Stimulated activated memory B cell treated with anti-CD40 and anti-IgM and Interleukin-4, amounts not matched to agents 10 μg/mL and 1 μg/mL and 100 μg/mL, for 72 hours (primary cell): ENCODE measurements at regions not wholly inside any gene's neighbourhood (a gene's known extent, or its start where the extent isn't known, plus 50 kb on each side); places are given as distances from the start of the nearest gene placed in this dataset.
"Not testable (repeated sequence)": the region's sequence is repeated elsewhere in the genome, so short reads cannot be mapped to it uniquely, and the experiment has no call there.

ENCODE experiments used
- ATAC-seq: fragments of 150-1000 bp; cut with Tn5 transposase; 2 replicates; pipeline ENCODE4 v1.10.0; 2021
- H3K27ac Mint-ChIP-seq: one replicate; pipeline ENCODE4 v1.8.0; 2022; ENCODE audit warnings: mild to moderate bottlenecking, mixed read lengths
- H3K27me3 Mint-ChIP-seq: one replicate; pipeline ENCODE4 v1.8.0; 2022; ENCODE audit warnings: mixed read lengths
- H3K36me3 Mint-ChIP-seq: one replicate; pipeline ENCODE4 v1.8.0; 2022; ENCODE audit warnings: mixed read lengths
- H3K4me1 Mint-ChIP-seq: one replicate; pipeline ENCODE4 v1.8.0; 2022; ENCODE audit warnings: mixed read lengths
- H3K4me3 Mint-ChIP-seq: one replicate; pipeline ENCODE4 v1.8.0; 2022; ENCODE audit warnings: mild to moderate bottlenecking, moderate library complexity, mixed read lengths
- H3K9me3 Mint-ChIP-seq: one replicate; pipeline ENCODE4 v1.8.0; 2022; ENCODE audit warnings: mixed read lengths

DNA sequence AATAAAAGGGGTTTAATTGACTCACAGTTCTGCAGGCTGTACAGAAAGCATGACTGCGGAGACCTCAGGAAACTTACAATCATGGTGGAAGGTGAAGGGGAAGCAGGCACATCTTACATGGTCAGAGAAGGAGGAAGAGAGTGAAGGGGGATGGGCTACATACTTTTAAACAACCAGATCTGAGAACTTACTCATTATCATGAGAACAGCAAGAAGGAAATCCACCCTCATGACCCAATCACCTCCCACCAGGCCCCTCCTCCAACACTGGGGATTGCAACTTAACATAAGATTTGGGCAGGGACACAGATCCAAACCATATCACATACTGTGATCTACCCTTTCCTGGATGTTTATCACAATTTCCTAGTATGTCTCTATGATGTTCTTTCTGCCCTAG is 1093.0 kb upstream of the TMEM132C start:
- not testable (repeated sequence) for H3K4me3 Mint-ChIP-seq, H3K4me1 Mint-ChIP-seq, H3K27me3 Mint-ChIP-seq, H3K27ac Mint-ChIP-seq, H3K36me3 Mint-ChIP-seq, ATAC-seq
- H3K9me3 Mint-ChIP-seq = peaks cover 18% of the 10 kb centered on the region

DNA sequence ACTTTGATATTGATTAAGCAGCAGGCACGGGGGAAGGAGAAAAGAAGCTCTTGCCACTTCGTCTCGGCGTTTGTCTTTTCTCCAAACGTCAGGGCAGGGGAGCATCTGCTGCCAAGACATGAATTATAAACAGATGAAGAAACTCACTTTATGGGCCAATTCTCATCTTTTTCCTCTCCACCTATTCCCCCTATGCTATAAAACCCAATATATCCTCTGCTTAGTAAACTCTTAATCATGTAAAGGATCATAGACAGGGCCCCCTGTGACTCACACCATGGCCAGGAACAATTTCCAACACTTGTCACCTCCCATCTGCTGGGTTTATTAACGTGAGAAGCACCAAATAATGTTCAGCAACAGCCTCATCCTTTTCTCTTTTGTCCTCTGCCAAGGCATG is 1092.1 kb upstream of the TMEM132C start:
- H3K36me3 Mint-ChIP-seq = no peaks in the 10 kb centered on the region
- no peak for ATAC-seq
- peaks cover 15% of the 10 kb centered on the region for H3K9me3 Mint-ChIP-seq
- no peak overlapping the region for H3K4me3 Mint-ChIP-seq
- H3K4me1 Mint-ChIP-seq = no peaks in the 10 kb centered on the region
- H3K27ac Mint-ChIP-seq = no peak overlapping the region
- peaks cover 7% of the 10 kb centered on the region for H3K27me3 Mint-ChIP-seq

DNA sequence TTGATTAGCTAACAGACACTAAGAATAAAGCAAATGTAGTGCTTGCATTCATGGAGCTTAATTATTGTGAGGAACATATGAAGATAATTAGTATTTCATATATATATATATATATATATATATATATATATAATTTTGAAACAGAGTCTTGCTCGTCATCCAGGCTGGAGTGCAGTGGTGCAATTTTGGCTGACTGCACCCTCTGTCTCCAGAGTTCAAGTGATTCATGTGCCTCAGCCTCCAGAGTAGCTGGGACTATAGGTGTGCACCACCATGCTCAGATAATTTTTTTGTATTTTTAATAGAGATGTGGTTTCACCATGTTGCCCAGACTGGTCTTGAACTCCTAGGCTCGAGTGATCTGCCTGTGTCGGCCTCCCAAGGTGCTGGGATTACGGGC is 1091.6 kb upstream of the TMEM132C start:
- peaks cover 15% of the 10 kb centered on the region for H3K9me3 Mint-ChIP-seq
- H3K36me3 Mint-ChIP-seq = no peaks in the 10 kb centered on the region
- ATAC-seq = no peak
- peaks cover 2% of the 10 kb centered on the region for H3K27me3 Mint-ChIP-seq
- H3K4me3 Mint-ChIP-seq = no peak overlapping the region
- H3K27ac Mint-ChIP-seq = no peak overlapping the region
- H3K4me1 Mint-ChIP-seq = no peaks in the 10 kb centered on the region

DNA sequence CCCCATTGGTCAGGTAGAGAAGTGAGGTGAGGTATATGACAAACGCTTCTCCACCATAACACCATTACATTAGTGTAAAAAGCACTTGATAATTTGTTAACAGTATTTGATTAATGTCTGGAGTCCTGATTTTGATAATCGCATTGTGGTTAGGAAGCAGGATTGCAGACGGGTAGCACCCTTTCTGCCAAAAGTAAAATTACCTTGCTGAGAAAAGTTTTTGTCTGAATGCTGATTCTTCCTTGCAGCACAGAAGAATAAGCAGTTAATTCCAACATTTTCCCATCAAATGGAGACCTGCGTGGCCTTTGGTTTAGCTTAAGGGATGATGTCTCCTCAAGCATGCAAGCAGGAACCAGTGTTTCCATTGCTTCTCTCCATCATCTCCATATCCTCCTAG is 1090.2 kb upstream of the TMEM132C start:
- Mint-ChIP-seq H3K4me3 (no peak overlapping the region), H3K9me3 (peaks cover 9% of the 10 kb centered on the region), H3K36me3 (no peaks in the 10 kb centered on the region), H3K27ac (no peak overlapping the region), H3K27me3 (no peaks in the 10 kb centered on the region), H3K4me1 (no peaks in the 10 kb centered on the region)
- ATAC-seq = no peak

DNA sequence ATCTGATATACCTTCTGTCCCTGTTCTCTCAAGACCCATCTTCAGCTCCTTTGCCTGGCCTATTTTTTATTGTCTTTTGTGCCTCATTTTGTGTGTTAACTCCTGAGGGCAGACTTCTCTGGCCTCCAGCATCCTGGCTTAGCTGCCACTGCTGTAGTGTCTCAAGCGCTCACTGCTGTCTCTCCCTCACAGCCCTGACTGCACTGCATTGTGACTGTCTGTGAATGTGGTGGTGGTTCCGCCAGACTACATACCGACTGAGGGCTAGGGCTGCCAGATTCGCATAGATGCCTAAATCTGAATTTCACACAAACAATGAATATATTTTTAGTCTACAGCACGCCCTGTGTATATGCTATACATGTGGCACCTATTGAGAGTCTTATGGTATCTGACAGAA is 1088.9 kb upstream of the TMEM132C start:
- no peak overlapping the region for H3K27ac Mint-ChIP-seq
- no peak overlapping the region for H3K4me3 Mint-ChIP-seq
- H3K4me1 Mint-ChIP-seq = no peaks in the 10 kb centered on the region
- no peaks in the 10 kb centered on the region for H3K36me3 Mint-ChIP-seq
- peaks cover 9% of the 10 kb centered on the region for H3K9me3 Mint-ChIP-seq
- H3K27me3 Mint-ChIP-seq = no peaks in the 10 kb centered on the region
- no peak for ATAC-seq

DNA sequence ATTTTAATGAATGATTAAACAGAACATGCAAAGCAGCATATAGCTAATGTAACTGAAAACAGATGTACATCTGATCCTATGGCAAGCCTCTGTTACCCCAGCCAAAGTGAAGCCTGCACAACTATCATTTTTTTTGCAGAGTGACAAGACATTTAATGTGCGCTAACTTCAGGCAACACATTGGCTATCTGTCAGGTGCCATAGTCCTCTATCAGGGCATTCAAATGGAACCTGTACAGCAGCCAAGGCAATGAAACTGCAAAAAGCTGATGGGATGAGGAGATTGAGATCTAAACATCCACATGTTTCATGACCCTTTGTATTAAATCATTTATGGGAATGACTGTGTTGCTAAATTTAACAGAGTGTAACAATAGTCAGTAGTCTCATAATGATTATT is 1088.5 kb upstream of the TMEM132C start:
- Mint-ChIP-seq H3K9me3 (peaks cover 9% of the 10 kb centered on the region), H3K4me1 (no peaks in the 10 kb centered on the region), H3K27me3 (no peaks in the 10 kb centered on the region), H3K36me3 (no peaks in the 10 kb centered on the region), H3K27ac (no peak overlapping the region), H3K4me3 (no peak overlapping the region)
- no peak for ATAC-seq

DNA sequence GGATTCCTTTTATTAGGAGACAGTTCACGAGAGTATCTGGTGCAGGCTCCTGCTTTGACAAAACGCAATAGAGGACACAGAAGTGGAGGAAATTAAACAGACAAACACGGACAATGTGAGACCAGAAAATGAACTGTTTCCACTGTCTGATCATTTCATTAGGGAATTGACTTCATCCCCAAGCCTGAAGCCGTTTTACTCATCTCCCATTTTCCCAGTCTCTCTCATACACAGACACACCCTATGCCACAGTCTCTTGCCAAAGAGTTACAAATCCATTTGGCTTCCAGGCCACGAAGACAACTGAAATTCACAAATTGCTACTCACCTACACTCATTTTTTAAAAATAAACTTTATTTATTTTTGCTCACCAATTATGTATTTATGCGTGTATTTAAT is 1087.8 kb upstream of the TMEM132C start:
- Mint-ChIP-seq H3K4me1 (no peaks in the 10 kb centered on the region), H3K4me3 (no peak overlapping the region), H3K36me3 (no peaks in the 10 kb centered on the region), H3K27ac (no peak overlapping the region), H3K9me3 (peaks cover 9% of the 10 kb centered on the region), H3K27me3 (no peaks in the 10 kb centered on the region)
- ATAC-seq = no peak

DNA sequence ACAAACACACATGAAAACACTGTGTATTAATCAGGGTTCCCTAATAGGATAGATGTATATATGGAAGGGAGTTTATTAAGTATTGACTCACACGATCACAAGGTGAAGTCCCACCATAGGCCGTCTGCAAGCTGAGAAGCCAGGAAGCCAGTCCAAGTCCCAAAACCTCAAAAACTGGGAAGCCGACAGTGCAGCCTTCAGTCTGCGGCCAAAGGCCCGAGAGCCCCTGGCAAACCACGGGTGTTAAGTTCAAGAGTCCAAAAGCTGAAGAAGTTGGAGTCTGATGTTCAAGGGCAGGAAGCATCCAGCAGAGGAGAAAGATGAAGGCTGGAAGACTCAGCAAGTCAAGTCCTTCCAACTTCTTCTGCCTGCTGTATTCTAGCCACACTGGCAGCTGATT is 1085.0 kb upstream of the TMEM132C start:
- H3K36me3 Mint-ChIP-seq = no peaks in the 10 kb centered on the region
- H3K27me3 Mint-ChIP-seq = no peaks in the 10 kb centered on the region
- peaks cover 6% of the 10 kb centered on the region for H3K9me3 Mint-ChIP-seq
- ATAC-seq = no peak
- H3K4me1 Mint-ChIP-seq = no peaks in the 10 kb centered on the region
- H3K4me3 Mint-ChIP-seq = no peak overlapping the region
- no peak overlapping the region for H3K27ac Mint-ChIP-seq

DNA sequence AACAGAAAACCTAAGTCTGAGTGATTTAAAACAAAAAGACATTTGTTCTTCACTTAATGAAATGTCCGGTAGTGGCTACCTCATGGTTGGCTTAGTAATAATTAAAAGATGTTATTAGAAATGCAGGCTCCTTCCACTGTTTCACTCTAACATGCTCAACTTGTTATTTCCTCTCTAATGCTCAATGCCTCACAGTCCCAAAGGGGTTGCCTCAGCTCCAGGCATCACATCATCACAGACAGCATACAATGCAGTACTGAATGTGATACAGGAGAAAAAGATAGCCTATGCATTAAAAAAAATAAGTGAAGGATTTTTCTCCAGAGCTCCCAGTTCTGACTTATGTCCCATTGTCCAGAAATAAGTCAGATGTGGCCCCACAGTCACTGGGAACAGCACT is 1077.0 kb upstream of the TMEM132C start:
- Mint-ChIP-seq H3K9me3 (no peaks in the 10 kb centered on the region), H3K36me3 (no peaks in the 10 kb centered on the region), H3K27ac (no peak overlapping the region), H3K4me1 (no peaks in the 10 kb centered on the region), H3K27me3 (no peaks in the 10 kb centered on the region), H3K4me3 (no peak overlapping the region)
- no peak for ATAC-seq

DNA sequence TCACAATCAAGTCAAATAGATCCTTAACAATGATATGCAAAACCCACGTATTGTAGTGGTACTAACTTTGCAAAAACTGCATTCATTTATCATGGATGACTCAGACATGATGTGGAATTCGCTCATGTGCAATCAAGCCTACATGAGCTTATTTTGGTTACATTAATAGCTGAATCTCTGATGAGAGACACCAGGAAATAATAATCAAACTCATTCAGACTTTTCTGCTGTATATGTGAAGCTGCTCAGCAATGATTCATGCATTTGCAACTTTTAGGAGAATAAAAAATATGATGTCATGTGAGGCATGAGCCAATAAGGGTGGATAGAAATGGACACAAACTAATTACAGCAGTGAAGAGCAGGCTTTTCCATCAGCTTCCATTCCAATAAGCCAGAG is 1075.8 kb upstream of the TMEM132C start:
- no peak overlapping the region for H3K4me3 Mint-ChIP-seq
- no peaks in the 10 kb centered on the region for H3K36me3 Mint-ChIP-seq
- no peak overlapping the region for H3K27ac Mint-ChIP-seq
- ATAC-seq = no peak
- H3K27me3 Mint-ChIP-seq = no peaks in the 10 kb centered on the region
- no peaks in the 10 kb centered on the region for H3K4me1 Mint-ChIP-seq
- peaks cover 2% of the 10 kb centered on the region for H3K9me3 Mint-ChIP-seq

DNA sequence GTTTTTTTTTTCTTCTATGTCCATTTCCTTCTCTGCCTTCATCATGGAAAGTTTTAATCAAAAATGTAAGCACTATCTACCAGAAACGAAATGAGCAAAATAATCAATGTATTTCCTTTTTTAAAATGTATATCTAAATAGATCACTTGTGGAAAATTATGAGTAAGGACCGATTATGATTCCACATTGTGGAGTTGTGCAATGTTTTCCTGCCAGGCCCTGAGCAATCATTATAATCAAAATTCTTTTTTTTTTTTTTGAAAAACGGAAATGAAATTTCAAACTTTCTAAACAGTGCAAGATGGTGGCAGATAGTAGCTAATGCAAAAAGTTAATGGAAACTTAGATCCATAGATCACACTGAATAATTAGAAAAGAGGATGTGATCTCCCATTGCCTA is 1074.6 kb upstream of the TMEM132C start:
- no peaks in the 10 kb centered on the region for H3K36me3 Mint-ChIP-seq
- H3K4me3 Mint-ChIP-seq = no peak overlapping the region
- H3K9me3 Mint-ChIP-seq = peaks cover 2% of the 10 kb centered on the region
- no peaks in the 10 kb centered on the region for H3K27me3 Mint-ChIP-seq
- ATAC-seq = no peak
- no peaks in the 10 kb centered on the region for H3K4me1 Mint-ChIP-seq
- H3K27ac Mint-ChIP-seq = no peak overlapping the region

DNA sequence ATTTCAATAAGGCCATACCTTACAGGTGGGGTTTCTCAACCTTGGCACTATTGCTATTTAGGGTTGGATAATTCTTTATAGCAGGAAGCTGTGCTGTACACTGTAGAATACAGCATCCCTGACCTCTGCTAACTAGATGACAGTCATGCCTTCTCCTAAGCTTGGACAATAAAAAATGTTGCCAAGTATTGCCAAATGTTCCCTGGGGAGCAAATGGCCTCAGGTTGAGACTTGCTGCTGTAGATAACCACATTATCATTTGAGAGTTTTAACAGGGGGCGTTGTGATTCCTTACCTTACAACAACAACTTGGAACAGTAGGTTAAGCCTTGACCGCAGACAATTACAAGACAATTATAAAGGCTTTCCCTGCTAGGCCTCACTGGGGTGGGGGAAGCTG is 1073.6 kb upstream of the TMEM132C start:
- Mint-ChIP-seq H3K4me3 (no peak overlapping the region), H3K9me3 (peaks cover 2% of the 10 kb centered on the region), H3K27me3 (no peaks in the 10 kb centered on the region), H3K4me1 (no peaks in the 10 kb centered on the region), H3K36me3 (no peaks in the 10 kb centered on the region), H3K27ac (no peak overlapping the region)
- ATAC-seq = no peak

DNA sequence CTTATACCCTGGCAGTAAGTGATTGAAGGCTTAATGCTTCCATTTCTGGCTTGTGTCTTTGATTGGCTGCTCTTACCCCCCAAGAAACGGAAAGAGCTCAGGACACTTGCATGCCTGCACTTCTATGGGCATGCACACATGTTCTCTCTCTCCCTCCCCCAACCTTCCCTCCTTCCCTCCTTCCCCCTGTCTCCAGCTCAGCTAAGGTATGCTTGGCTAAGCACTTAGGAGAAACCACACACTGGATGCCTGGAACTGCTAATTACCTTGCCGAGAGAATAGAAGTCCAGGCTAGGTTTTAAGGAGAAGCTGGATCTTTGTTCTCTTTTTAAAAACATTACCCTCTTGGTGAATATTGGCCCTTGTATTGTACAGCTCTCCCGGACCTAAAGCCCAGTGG is 1072.8 kb upstream of the TMEM132C start:
- no peaks in the 10 kb centered on the region for H3K4me1 Mint-ChIP-seq
- no peak overlapping the region for H3K4me3 Mint-ChIP-seq
- no peak for ATAC-seq
- H3K27me3 Mint-ChIP-seq = no peaks in the 10 kb centered on the region
- no peak overlapping the region for H3K27ac Mint-ChIP-seq
- H3K36me3 Mint-ChIP-seq = no peaks in the 10 kb centered on the region
- H3K9me3 Mint-ChIP-seq = peaks cover 7% of the 10 kb centered on the region

DNA sequence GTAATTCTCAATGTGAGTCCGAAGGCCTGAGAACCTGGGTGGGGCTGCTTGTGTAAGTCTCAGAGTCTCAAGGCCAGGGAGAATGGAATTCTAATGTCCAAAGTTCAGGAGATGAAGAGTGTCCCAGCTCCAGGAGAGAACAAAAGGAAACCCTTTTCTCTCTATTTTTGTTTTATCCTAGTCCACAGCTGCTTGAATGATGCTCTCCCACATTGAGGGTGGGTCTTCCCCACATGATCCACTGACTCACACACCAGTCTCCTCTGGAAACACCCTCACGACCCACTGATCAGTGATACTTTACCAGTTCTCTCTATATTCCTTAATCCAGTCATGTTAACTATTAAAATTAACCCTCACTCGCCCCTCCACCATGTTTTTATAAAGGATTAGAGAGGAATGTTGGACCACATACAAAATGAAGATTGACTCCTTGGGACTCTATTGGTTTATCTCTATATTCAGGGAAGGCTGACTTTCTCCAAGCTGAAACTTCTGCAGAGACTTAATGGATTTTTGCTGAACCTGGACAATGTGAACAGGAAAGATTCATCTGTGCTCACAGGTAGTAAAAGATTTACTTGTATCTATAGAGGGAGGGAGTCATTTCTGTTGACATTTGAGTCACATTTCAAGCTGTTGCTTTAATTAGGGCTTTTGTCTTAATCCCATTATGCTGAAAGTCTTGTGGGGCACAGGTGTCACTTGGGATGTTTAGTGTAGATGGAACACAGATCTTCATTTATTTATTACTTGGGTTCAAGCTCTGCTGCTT is 1061.0 kb upstream of the TMEM132C start:
- H3K36me3 Mint-ChIP-seq = no peaks in the 10 kb centered on the region
- no peaks in the 10 kb centered on the region for H3K27me3 Mint-ChIP-seq
- H3K4me3 Mint-ChIP-seq = no peak overlapping the region
- ATAC-seq = no peak
- no peak overlapping the region for H3K27ac Mint-ChIP-seq
- H3K9me3 Mint-ChIP-seq = peaks cover 4% of the 10 kb centered on the region
- no peaks in the 10 kb centered on the region for H3K4me1 Mint-ChIP-seq

DNA sequence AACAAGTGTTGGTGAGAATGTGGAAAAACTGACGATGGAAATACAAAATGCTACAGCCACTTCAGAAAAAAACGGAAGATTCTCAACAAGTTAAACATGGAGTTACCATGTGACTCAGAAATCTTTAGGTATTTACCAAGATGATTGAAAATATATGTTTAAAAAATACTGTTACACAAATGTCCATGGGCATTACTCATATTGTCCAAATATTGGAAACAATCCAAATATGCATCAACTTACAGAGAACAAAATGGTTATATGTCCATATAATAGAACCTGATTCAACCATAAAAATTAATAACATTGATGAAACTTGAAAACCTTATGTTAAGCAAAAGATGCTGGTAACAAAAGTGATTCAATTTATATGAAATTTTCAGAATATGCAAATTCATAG is 1057.7 kb upstream of the TMEM132C start:
- Mint-ChIP-seq H3K4me1 (no peaks in the 10 kb centered on the region), H3K9me3 (peaks cover 8% of the 10 kb centered on the region), H3K36me3 (no peaks in the 10 kb centered on the region), H3K4me3 (no peak overlapping the region), H3K27me3 (no peaks in the 10 kb centered on the region), H3K27ac (no peak overlapping the region)
- ATAC-seq = no peak

DNA sequence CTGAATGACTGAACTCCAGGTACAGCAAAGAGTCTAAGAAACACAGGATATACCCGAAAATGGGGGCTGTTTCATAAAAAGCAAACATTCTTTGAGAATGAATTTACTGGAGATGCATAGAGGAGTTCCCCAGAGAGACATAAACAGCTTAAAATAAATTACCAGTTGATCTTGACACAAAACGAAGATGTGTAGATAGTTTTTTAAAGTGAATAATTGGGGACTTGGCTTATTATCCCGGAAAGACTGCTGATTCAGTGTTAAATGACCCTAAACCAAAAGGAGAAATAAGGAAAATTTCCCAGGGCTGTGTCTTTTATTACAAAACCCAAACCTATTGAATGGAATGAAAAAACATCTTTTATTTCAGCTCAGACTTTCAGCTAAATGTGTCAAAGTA is 1052.8 kb upstream of the TMEM132C start:
- no peaks in the 10 kb centered on the region for H3K4me1 Mint-ChIP-seq
- ATAC-seq = no peak
- H3K4me3 Mint-ChIP-seq = no peak overlapping the region
- H3K27ac Mint-ChIP-seq = no peak overlapping the region
- no peaks in the 10 kb centered on the region for H3K27me3 Mint-ChIP-seq
- H3K36me3 Mint-ChIP-seq = no peaks in the 10 kb centered on the region
- peaks cover 8% of the 10 kb centered on the region for H3K9me3 Mint-ChIP-seq

DNA sequence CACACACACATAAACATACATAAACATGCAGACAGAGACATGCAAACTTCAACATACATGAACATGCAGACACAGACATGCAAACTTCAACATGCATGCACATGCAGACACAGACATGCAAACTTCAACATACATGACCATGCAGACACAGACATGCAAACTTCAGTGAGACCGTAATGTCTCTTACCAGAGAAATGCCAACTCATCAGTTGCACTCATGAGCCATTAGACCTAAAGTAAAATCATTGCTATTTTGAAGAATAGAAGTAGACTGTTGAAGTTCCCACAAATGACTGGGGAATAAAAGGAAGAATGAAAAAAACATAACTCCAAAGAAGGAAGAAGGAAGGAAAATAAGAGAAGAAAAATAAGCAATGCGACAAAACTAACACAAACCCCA is 1044.0 kb upstream of the TMEM132C start:
- no peak overlapping the region for H3K27ac Mint-ChIP-seq
- no peak for ATAC-seq
- H3K4me3 Mint-ChIP-seq = no peak overlapping the region
- no peaks in the 10 kb centered on the region for H3K4me1 Mint-ChIP-seq
- no peaks in the 10 kb centered on the region for H3K27me3 Mint-ChIP-seq
- no peaks in the 10 kb centered on the region for H3K36me3 Mint-ChIP-seq
- H3K9me3 Mint-ChIP-seq = peaks cover 6% of the 10 kb centered on the region
